HCT116 (cell line): ENCODE measurements at regions not wholly inside any gene's neighbourhood (a gene's known extent, or its start where the extent isn't known, plus 50 kb on each side); places are given as distances from the start of the nearest gene placed in this dataset.

ENCODE experiments used
- ATAC-seq: fragments of 200-7000 bp; cut with Tn5 transposase; 2 replicates; pipeline ENCODE4 v1.9.1; 2020; ENCODE audit warnings: mild to moderate bottlenecking, moderate library complexity
- BruUV-seq: library from RNA; stranded (reverse); fragments of 400-500 nt; replicated peaks from 2 replicates; lab custom pipeline; 2021; lab: Mats Ljungman, UMichigan
- CTCF ChIA-PET: fragments of 300-600 bp; sonication (Branson Sonifier 250); formaldehyde crosslinking; loops from one replicate; lab custom pipeline; 2021; ENCODE audit warnings: antibody characterized with exemption; lab: Charles Lee
- POLR2A ChIA-PET: fragments of 300-600, 350-600 bp; sonication (Branson Sonifier 250); formaldehyde crosslinking; loops from one replicate; lab custom pipeline; 2021; ENCODE audit warnings: antibody characterized with exemption; lab: Charles Lee
- RAD21 ChIA-PET, 2 experiments: fragments of 300-600 bp; sonication (Branson Sonifier 250); formaldehyde crosslinking; loops; one replicate each; lab custom pipeline; 2023; ENCODE audit warnings: low total read pairs in 2 of 2; ENCODE audit not compliant: uncharacterized antibody in 2 of 2, unreplicated experiment in 2 of 2, low non-redundant PET in 1 of 2; lab: Charles Lee
- DNase-seq: peaks from one replicate; pipeline ENCODE4 v3.0.0-alpha.2; 2010; ENCODE audit warnings: low read depth, low spot score
- H2AFZ ChIP-seq: fragments of 200-600 bp; shearing (Covaris generic), sonication (generic); 2 replicates; pipeline ENCODE4 v1.6.1; 2017; ENCODE audit warnings: low read depth, mixed run types, mixed read lengths, antibody characterized with exemption, low read length; ENCODE audit not compliant: poor library complexity, severe bottlenecking
- H3K27ac ChIP-seq: 2 replicates; pipeline ENCODE4 v1.5.1; 2012; ENCODE audit warnings: low read depth, low read length
- H3K27me3 ChIP-seq: fragments of 200-600 bp; sonication (generic); 2 replicates; pipeline ENCODE4 v1.6.1; 2016; ENCODE audit warnings: mixed run types, low read length, mixed read lengths; ENCODE audit not compliant: insufficient read depth
- H3K36me3 ChIP-seq, 2 experiments: fragments of 200-500 bp in 1 of 2; fragments of 200-600 bp in 1 of 2; sonication (Bioruptor generic) in 1 of 2; sonication (generic) in 1 of 2; 2 replicates each; pipeline versions ENCODE4 v1.5.1 to v1.6.1; 2014 to 2016; ENCODE audit warnings: low read length in 2 of 2, inconsistent platforms in 1 of 2, mixed read lengths in 1 of 2, mixed run types in 1 of 2; ENCODE audit not compliant: insufficient read depth in 2 of 2, control insufficient read depth in 1 of 2
- H3K4me1 ChIP-seq, 2 experiments: fragments of 200-600 bp in 1 of 2; sonication (generic) in 1 of 2; 2 replicates each; pipeline versions ENCODE4 v1.5.1 to v1.6.1; 2012 to 2017; ENCODE audit warnings: low read length in 2 of 2, inconsistent platforms in 1 of 2, mild to moderate bottlenecking in 1 of 2, mixed read lengths in 1 of 2, mixed run types in 1 of 2, moderate library complexity in 1 of 2; ENCODE audit not compliant: insufficient read depth in 2 of 2, control insufficient read depth in 1 of 2
- H3K4me2 ChIP-seq: fragments of 200-600 bp; sonication (generic); 2 replicates; pipeline ENCODE4 v1.6.1; 2017; ENCODE audit warnings: mixed run types, low read length, mixed read lengths
- H3K4me3 ChIP-seq, 2 experiments: fragments of 200-600 bp in 1 of 2; sonication (generic) in 1 of 2; replicated peaks in 1 of 2; 2 replicates each; pipeline ENCODE4 v1.5.1; 2011 to 2016; ENCODE audit warnings: low read length in 2 of 2, control low read depth in 1 of 2, low read depth in 1 of 2, mild to moderate bottlenecking in 1 of 2, mixed read lengths in 1 of 2, mixed run types in 1 of 2
- H3K79me2 ChIP-seq: fragments of 200-600 bp; sonication (generic); 2 replicates; pipeline ENCODE4 v1.6.1; 2017; ENCODE audit warnings: mild to moderate bottlenecking, mixed run types, low read length, moderate library complexity, mixed read lengths; ENCODE audit not compliant: insufficient read depth
- H3K9ac ChIP-seq: fragments of 200-600 bp; sonication (generic); 2 replicates; pipeline ENCODE4 v1.6.1; 2016; ENCODE audit warnings: low read length, mixed read lengths
- H3K9me2 ChIP-seq: fragments of 200-600 bp; sonication (generic), shearing (Covaris generic); 2 replicates; pipeline ENCODE4 v1.6.1; 2017; ENCODE audit warnings: mixed run types, mild to moderate bottlenecking, moderate library complexity; ENCODE audit not compliant: insufficient read depth
- H3K9me3 ChIP-seq, 2 experiments: fragments of 200-500 bp in 1 of 2; fragments of 200-600 bp in 1 of 2; sonication (Bioruptor generic) in 1 of 2; sonication (generic) in 1 of 2; 2 replicates each; pipeline ENCODE4 v1.6.1; 2014 to 2017; ENCODE audit warnings: low read length in 2 of 2, mixed read lengths in 2 of 2, inconsistent platforms in 1 of 2, low read depth in 1 of 2, mild to moderate bottlenecking in 1 of 2, mixed run types in 1 of 2, moderate library complexity in 1 of 2; ENCODE audit not compliant: control insufficient read depth in 1 of 2, insufficient read depth in 1 of 2
- H4K20me1 ChIP-seq: fragments of 200-600 bp; sonication (generic), shearing (Covaris generic); 2 replicates; pipeline ENCODE4 v1.6.1; 2017; ENCODE audit warnings: mixed run types, mild to moderate bottlenecking, moderate library complexity; ENCODE audit not compliant: insufficient read depth
- CBX3 ChIP-seq: IDR thresholded peaks from 2 replicates; pipeline ENCODE4 v1.6.1; 2012; ENCODE audit warnings: low read depth
- EZH2phosphoT487 ChIP-seq: fragments of 200-600 bp; IDR thresholded peaks from 2 replicates; pipeline ENCODE4 v1.6.1; 2018; ENCODE audit warnings: antibody characterized with exemption, borderline replicate concordance
- FOSL1 ChIP-seq: IDR thresholded peaks from 2 replicates; pipeline ENCODE4 v1.6.1; 2012; ENCODE audit warnings: low read depth
- MAX ChIP-seq: IDR thresholded peaks from 2 replicates; pipeline ENCODE4 v1.6.1; 2012
- REST ChIP-seq: IDR thresholded peaks from 2 replicates; pipeline ENCODE4 v1.6.1; 2012; ENCODE audit warnings: low read depth
- TCF7L2 ChIP-seq: IDR thresholded peaks from 2 replicates; pipeline ENCODE4 v1.7.0; 2011; ENCODE audit warnings: borderline replicate concordance, inconsistent platforms; ENCODE audit not compliant: insufficient read depth, insufficient read length; ENCODE audit errors: extremely low read depth
- intact Hi-C: fragments of 100-400 bp; cut with micrococcal nuclease; formaldehyde crosslinking; loops from 2 replicates; pipeline ENCODE4 v1.10.0; 2022
- TF ChIP-seq, protein P1 (sequence below): IDR thresholded peaks from 2 replicates; pipeline ENCODE4 v1.6.1; 2011; ENCODE audit warnings: mild to moderate bottlenecking, low read length, moderate library complexity; ENCODE audit not compliant: insufficient replicate concordance; ENCODE audit errors: extremely low read depth

DNA sequence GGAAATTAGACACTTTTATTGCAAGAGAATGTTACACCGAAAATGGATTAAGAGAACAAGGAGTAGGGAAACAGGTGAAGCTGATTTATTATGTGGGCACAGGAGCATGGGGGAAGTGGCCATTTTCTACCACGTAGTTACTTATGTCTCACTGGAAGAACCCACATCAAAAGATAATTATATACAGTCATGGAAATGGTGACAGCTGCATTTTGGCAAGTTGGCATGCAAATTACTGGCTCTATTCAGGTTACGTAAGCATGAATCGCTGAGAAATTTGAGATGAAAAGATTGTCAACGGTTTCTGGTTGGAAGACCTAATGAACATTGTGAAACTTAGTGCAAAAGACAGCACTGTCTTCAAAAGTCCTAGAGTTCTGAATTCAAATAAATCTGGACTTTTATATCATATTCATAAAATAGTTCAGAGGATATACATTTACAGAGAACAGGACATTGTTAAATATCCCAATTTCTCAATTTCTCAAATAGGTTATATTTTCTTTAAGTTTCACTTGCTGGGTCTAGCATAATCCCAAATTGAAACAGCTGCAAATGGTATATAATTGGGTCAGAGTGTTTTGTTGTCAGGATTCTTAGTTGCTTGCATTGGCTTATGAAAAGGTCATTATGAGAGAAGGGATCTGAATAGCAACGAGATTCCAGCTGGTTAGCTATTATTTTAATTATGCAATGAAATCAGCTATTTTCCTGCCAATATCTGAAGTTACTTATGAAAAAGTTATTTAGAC lies 567.8 kb downstream of the ZPLD1 start:
- no peak for ATAC-seq
- no TSS peak for BruUV-seq
- H3K9me3 ChIP-seq = no peaks in the 10 kb centered on the region
- no peaks in the 10 kb centered on the region for H3K4me1 ChIP-seq
- H3K9ac ChIP-seq = no peak overlapping the region
- no peaks in the 10 kb centered on the region for H3K9me2 ChIP-seq
- H3K27me3 ChIP-seq = no peaks in the 10 kb centered on the region
- intact Hi-C loops = no loop called here
- TF ChIP-seq MAX (no peak), EZH2phosphoT487 (no peak), TCF7L2 (no peak), CBX3 (no peak), REST (no peak), FOSL1 (no peak)
- TF ChIP-seq, protein P1, sequence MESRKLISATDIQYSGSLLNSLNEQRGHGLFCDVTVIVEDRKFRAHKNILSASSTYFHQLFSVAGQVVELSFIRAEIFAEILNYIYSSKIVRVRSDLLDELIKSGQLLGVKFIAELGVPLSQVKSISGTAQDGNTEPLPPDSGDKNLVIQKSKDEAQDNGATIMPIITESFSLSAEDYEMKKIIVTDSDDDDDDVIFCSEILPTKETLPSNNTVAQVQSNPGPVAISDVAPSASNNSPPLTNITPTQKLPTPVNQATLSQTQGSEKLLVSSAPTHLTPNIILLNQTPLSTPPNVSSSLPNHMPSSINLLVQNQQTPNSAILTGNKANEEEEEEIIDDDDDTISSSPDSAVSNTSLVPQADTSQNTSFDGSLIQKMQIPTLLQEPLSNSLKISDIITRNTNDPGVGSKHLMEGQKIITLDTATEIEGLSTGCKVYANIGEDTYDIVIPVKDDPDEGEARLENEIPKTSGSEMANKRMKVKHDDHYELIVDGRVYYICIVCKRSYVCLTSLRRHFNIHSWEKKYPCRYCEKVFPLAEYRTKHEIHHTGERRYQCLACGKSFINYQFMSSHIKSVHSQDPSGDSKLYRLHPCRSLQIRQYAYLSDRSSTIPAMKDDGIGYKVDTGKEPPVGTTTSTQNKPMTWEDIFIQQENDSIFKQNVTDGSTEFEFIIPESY = no peak
- ChIA-PET POLR2A (no interaction called here), RAD21 (no interaction called here), CTCF (no interaction called here)
- H3K27ac ChIP-seq = no peak overlapping the region
- no peaks in the 10 kb centered on the region for H4K20me1 ChIP-seq
- no peak overlapping the region for H3K4me2 ChIP-seq
- H3K79me2 ChIP-seq = no peaks in the 10 kb centered on the region
- no peaks in the 10 kb centered on the region for H3K36me3 ChIP-seq
- H3K4me3 ChIP-seq = no peak overlapping the region
- DNase-seq = no peak
- H2AFZ ChIP-seq = no peak overlapping the region
